Esophagus squamous epithelium (tissue), 5 donors: ENCODE measurements at regions not wholly inside any gene's neighbourhood (a gene's known extent, or its start where the extent isn't known, plus 50 kb on each side); places are given as distances from the start of the nearest gene placed in this dataset.

Experiments
- DNase-seq: peaks from one replicate; lab custom pipeline; 2025; lab: John Stamatoyannopoulos, UW
- H3K27ac ChIP-seq, 4 donors: fragments of 200-600 bp; sonication (generic); one replicate each; pipeline ENCODE4 v1.5.1; 2016 to 2019; ENCODE audit warnings: mild to moderate bottlenecking in 1 of 4
- H3K27me3 ChIP-seq, 4 donors: fragments of 200-600 bp; sonication (generic); 1 replicate in 3 of 4; 2 replicates in 1 of 4; pipeline versions ENCODE4 v1.5.1 to v1.6.0; 2017 to 2021; ENCODE audit warnings: antibody characterized with exemption in 1 of 4
- H3K36me3 ChIP-seq, 3 donors: fragments of 200-600 bp; sonication (generic); one replicate each; pipeline ENCODE4 v1.5.1; 2016 to 2019
- H3K4me1 ChIP-seq, 3 donors: fragments of 200-600 bp; sonication (generic); one replicate each; pipeline ENCODE4 v1.5.1; 2017 to 2019
- H3K4me3 ChIP-seq, 4 donors: fragments of 200-600 bp; sonication (generic); 1 replicate in 3 of 4; 2 replicates in 1 of 4; pipeline ENCODE4 v1.5.1; 2016 to 2019; ENCODE audit warnings: mild to moderate bottlenecking in 2 of 4, moderate library complexity in 1 of 4
- H3K9me3 ChIP-seq, 3 donors: fragments of 200-600 bp; sonication (generic); one replicate each; pipeline ENCODE4 v1.5.1; 2016 to 2019
- POLR2A ChIP-seq, 4 donors: fragments of 450-650 bp; IDR thresholded peaks; one replicate each; pipeline ENCODE4 v1.6.1; 2017; ENCODE audit warnings: antibody characterized with exemption in 4 of 4, mild to moderate bottlenecking in 4 of 4, moderate library complexity in 3 of 4
- WGBS, 2 donors: methylation state at CpG; one replicate each; pipeline ENCODE4 v1.1.5; 2018; 5-methylcytosine and 5-hydroxymethylcytosine counted together
- intact Hi-C: fragments of 100-400 bp; cut with DNase I; formaldehyde crosslinking; loops from one replicate; pipeline ENCODE4 v1.15.0; 2022
- TF ChIP-seq, protein P1 (sequence below), 6 experiments: fragments of 450-650 bp in 4 of 6; fragments of 200-600 bp in 2 of 6; sonication (generic) in 2 of 6; IDR thresholded peaks; one replicate each; pipeline ENCODE4 v1.5.1; 2016 to 2019; ENCODE audit warnings: antibody characterized with exemption in 6 of 6, mild to moderate bottlenecking in 4 of 6, moderate library complexity in 4 of 6
- donor health status: DM: yes; HTN: yes; CAD: no.

DNA sequence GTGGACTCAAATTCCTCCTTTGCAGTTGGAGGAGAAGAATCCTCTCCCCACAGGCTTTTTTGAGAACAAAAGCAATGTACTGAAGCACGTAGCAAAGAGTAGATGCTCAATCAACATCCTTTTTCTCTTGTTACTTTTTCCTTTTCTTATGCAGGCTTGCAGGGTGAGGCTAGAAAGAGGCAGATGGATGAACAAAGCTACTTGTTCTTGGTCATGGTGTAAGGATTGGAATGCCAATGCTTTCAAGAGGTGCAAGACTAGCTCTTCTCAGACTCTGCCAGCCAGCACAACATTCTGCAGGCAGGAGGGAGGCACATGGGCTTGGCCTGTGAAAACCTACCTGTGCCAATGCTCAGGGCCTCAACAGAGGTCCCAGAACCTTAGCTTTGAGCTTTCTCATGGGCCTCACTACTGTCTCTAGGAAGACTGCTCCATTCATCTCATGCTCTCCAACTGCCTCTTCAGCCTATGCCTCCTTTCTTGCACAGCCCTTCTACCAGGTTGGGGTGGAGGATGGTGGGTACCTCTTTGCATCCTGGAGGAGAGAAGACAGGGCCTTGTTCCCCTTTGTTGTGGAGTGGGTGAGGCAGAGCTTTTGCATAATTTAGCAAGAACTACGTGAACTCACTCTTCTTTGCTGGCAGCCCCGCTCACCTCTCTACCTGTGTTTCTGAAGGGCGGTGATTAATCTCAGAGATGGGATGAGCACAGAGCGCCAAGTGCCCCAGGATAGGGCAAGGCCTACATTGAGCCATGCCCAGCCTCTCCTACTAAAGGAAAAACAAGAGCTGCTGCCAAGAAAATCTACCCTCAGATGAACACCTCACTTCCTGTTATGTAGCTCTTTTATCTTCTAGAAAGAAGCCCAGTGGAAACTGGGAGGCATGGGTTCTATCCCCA, 1119.7 kb downstream of the VRK1 start:
- peaks cover 0 to 10% (median 3%) of the 10 kb centered on the region in 3 donors for H3K4me1 ChIP-seq
- H3K9me3 ChIP-seq, result no peaks in the 10 kb centered on the region
- peak overlapping the region in 1 of 4 donors; percentile 15 for H3K27ac ChIP-seq
- TF ChIP-seq POLR2A (IDR thresholded peaks at IDR 0.05), result no peak
- TF ChIP-seq, protein P1, sequence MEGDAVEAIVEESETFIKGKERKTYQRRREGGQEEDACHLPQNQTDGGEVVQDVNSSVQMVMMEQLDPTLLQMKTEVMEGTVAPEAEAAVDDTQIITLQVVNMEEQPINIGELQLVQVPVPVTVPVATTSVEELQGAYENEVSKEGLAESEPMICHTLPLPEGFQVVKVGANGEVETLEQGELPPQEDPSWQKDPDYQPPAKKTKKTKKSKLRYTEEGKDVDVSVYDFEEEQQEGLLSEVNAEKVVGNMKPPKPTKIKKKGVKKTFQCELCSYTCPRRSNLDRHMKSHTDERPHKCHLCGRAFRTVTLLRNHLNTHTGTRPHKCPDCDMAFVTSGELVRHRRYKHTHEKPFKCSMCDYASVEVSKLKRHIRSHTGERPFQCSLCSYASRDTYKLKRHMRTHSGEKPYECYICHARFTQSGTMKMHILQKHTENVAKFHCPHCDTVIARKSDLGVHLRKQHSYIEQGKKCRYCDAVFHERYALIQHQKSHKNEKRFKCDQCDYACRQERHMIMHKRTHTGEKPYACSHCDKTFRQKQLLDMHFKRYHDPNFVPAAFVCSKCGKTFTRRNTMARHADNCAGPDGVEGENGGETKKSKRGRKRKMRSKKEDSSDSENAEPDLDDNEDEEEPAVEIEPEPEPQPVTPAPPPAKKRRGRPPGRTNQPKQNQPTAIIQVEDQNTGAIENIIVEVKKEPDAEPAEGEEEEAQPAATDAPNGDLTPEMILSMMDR (IDR thresholded peaks at IDR 0.05), result no peak
- H3K36me3 ChIP-seq, result no peaks in the 10 kb centered on the region
- H3K27me3 ChIP-seq, result no peaks in the 10 kb centered on the region
- intact Hi-C loops, result no loop called here
- H3K4me3 ChIP-seq, result no peak overlapping the region
- 49 to 65% methylated on average over 5 of the region's 5 CpGs for WGBS, 2 donors
- DNase-seq, result no peak

DNA sequence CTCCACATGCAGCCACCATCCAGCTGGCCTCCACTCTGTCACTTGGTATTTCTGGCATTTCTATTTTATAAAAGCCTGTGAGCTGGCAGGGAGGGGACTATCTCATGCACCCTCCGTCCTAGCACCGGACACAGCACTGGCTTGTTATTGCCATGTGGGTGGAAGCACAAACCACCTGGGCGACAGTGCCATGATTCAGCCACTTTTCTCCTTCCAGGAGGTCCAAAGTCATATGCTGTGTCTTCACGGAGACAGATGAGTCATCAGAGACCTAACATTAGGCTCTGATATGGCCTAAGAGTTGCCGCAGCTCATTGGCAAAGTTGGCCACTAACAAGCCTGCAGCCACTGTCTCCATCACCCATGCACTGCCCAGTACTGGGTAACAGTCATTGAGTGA, 1123.0 kb downstream of the VRK1 start:
- DNase-seq, result no peak
- Histone ChIP-seq H3K27ac (no peak overlapping the region), H3K4me1 (peaks cover 0 to 10% (median 3%) of the 10 kb centered on the region in 3 donors), H3K4me3 (no peak overlapping the region), H3K27me3 (no peaks in the 10 kb centered on the region), H3K9me3 (no peaks in the 10 kb centered on the region), H3K36me3 (no peaks in the 10 kb centered on the region)
- TF ChIP-seq POLR2A (IDR thresholded peaks at IDR 0.05), result no peak
- TF ChIP-seq, protein P1 (IDR thresholded peaks at IDR 0.05), result no peak
- intact Hi-C loops, result no loop called here
- 81 to 92% methylated on average over 2 to 3 of the region's 5 CpGs for WGBS, 2 donors

DNA sequence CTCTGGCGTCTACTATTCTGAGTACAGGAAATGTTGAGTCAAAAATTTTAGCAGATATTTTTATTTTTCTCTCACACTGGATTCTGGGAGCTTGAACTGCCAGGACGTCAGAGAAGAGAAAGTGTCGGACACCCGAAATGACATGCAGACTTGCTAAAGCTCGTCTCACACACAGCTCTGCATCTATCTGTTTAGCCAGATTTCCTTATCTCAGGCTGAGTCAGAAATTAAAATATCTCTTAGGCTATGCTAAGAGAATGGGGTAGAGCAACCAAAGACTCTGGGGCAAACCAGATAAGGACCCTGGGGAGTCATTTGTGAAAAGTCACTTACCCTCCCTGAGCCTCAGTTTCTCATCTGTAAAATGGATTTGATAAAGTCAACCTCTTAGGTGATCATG, 1124.1 kb downstream of the VRK1 start:
- Histone ChIP-seq H3K27me3 (no peaks in the 10 kb centered on the region), H3K4me1 (peaks cover 0 to 8% (median 3%) of the 10 kb centered on the region in 3 donors), H3K27ac (no peak overlapping the region), H3K9me3 (no peaks in the 10 kb centered on the region), H3K4me3 (no peak overlapping the region), H3K36me3 (no peaks in the 10 kb centered on the region)
- no peak for DNase-seq
- intact Hi-C loops, result no loop called here
- WGBS, 2 donors, result 53 to 65% methylated on average over 5 of the region's 5 CpGs
- TF ChIP-seq, protein P1 (IDR thresholded peaks at IDR 0.05), result no peak
- no peak for TF ChIP-seq POLR2A (IDR thresholded peaks at IDR 0.05)

DNA sequence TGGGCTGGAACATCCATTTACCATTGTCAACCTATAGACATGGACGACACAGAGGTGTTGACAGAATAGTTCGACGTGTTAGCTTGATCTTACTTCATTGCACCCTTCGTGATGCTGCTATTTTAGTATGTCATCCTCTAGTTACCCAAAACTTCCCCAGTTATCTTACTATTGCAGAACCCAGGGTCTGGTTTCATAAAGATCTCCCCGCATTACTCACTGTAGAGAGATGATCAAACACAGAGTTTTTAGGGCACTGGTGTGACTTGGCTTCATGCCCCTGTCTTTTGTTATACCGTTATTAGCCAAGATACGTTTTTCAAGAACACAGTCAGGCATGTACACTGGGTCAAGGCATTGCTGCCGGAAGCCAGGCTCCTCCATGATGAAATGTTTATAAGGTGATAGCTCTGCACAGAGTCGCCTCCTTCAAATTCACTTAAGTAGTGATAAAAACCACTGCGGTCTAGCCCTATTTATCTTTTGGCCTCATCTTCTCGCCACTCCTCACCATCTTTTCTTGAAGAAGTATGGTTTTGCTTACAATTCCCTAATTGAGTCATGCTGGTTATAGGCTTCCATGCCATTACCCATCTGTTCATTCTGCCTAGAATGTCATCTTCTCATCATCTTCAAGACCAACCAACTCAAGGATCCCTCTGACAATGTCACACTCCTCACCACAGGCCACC, 1127.9 kb downstream of the VRK1 start:
- Histone ChIP-seq H3K9me3 (no peaks in the 10 kb centered on the region), H3K4me3 (no peak overlapping the region), H3K36me3 (no peaks in the 10 kb centered on the region), H3K4me1 (no peaks in the 10 kb centered on the region), H3K27ac (no peak overlapping the region), H3K27me3 (no peaks in the 10 kb centered on the region)
- no peak for DNase-seq
- 77 to 78% methylated on average over 11 of the region's 11 CpGs for WGBS, 2 donors
- intact Hi-C loops, result no loop called here
- TF ChIP-seq, protein P1 (IDR thresholded peaks at IDR 0.05), result no peak
- no peak for TF ChIP-seq POLR2A (IDR thresholded peaks at IDR 0.05)

DNA sequence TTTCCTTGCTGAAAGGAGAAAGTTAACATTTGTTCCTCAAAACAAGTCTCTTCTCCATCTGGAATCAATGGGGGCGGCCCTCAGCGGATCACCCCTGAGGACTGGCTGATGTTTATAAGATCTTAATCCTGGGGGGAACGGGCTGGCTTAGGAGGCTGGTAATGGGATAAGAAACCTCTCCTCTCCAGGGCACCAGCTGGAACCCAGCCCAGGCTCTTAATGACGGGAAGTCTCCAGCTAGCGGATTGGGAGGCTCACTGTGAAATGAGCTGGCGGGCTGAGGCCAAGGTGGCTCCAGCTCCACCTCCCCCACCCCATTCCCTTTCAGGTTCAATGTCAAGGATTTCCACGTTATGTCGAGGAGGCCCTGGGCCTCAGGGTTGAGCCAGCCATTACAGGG, 1133.0 kb downstream of the VRK1 start:
- H3K4me1 ChIP-seq, result no peaks in the 10 kb centered on the region
- no peak for TF ChIP-seq POLR2A (IDR thresholded peaks at IDR 0.05)
- TF ChIP-seq, protein P1 (IDR thresholded peaks at IDR 0.05), result no peak
- no peak overlapping the region for H3K4me3 ChIP-seq
- 68 to 78% methylated on average over 3 to 6 of the region's 8 CpGs for WGBS, 2 donors
- H3K27me3 ChIP-seq, result no peaks in the 10 kb centered on the region
- H3K27ac ChIP-seq, result no peak overlapping the region
- H3K36me3 ChIP-seq, result no peaks in the 10 kb centered on the region
- intact Hi-C loops, result no loop called here
- DNase-seq, result no peak
- no peaks in the 10 kb centered on the region for H3K9me3 ChIP-seq
